ENCODE measurements at regions not wholly inside any gene's neighbourhood (a gene's known extent, or its start where the extent isn't known, plus 50 kb on each side); places are given as distances from the start of the nearest gene placed in this dataset.

DNA sequence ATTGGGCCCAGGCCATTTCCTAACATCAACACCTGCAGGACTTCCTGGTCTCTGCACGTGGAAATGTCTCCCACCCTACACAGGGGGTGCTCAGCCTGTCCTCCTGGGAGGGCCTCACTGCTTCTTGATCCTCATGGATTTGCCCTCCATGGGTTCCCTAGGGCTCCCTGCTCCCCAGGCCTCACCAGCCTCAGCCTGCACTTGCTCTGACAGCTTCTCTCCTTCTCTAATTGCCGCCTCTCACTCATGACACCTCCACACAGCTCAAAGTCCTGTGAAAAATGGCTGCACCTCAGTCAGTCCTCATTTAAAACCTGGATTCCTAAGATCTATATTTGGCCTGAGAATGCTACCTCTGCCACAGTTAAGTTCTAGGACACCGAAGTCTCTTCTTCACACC lies 130.6 kb downstream of the PXDC1 start:
- H3K9me3 Mint-ChIP-seq: no peaks in the 10 kb centered on the region
- no peak for TF ChIP-seq CTCF (IDR thresholded peaks at IDR 0.05)
- no peak overlapping the region for H3K27ac Mint-ChIP-seq
- peaks cover 55% of the 10 kb centered on the region for H3K27me3 Mint-ChIP-seq (ENCODE audit: insufficient read depth)
- DNase-seq: no peak
- H3K36me3 Mint-ChIP-seq (ENCODE audit: low read depth): no peaks in the 10 kb centered on the region
- H3K4me1 Mint-ChIP-seq (ENCODE audit: low read depth): no peaks in the 10 kb centered on the region
- no peak overlapping the region for H3K4me3 Mint-ChIP-seq

- H3K4me3 Mint-ChIP-seq: no peak overlapping the region
- H3K27ac Mint-ChIP-seq: no peak overlapping the region
- H3K36me3 Mint-ChIP-seq (ENCODE audit: low read depth): no peaks in the 10 kb centered on the region
- DNase-seq: no peak
- H3K4me1 Mint-ChIP-seq (ENCODE audit: low read depth): no peaks in the 10 kb centered on the region
- H3K27me3 Mint-ChIP-seq (ENCODE audit: insufficient read depth): peaks cover 51% of the 10 kb centered on the region
- no peaks in the 10 kb centered on the region for H3K9me3 Mint-ChIP-seq
- TF ChIP-seq CTCF (IDR thresholded peaks at IDR 0.05): no peak
These were observed 131.1 kb downstream of the PXDC1 start for GRCh38 chr6:3620389-3620788.

DNA sequence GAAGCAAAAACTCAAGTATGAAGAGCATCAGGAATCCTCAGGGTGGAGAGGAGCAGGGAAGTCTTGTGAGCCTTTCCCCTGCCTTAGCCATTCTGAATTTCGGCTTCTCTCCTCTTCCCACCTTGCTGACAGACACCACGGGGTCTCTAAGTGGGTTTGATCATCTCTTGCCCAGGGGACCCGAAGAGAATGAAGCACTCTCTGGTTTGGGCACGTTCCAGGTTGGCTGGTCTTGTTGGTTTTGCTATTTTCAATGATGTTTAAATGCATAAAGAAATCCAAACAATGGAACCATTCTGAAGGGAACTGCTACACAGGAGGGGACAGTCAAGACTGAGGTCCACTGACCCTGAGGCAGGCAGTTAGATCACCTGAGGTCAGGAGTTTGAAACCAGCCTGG lies 131.7 kb downstream of the PXDC1 start:
- H3K36me3 Mint-ChIP-seq (ENCODE audit: low read depth): no peaks in the 10 kb centered on the region
- no peak for TF ChIP-seq CTCF (IDR thresholded peaks at IDR 0.05)
- peaks cover 52% of the 10 kb centered on the region for H3K27me3 Mint-ChIP-seq (ENCODE audit: insufficient read depth)
- H3K4me3 Mint-ChIP-seq: no peak overlapping the region
- no peaks in the 10 kb centered on the region for H3K9me3 Mint-ChIP-seq
- no peaks in the 10 kb centered on the region for H3K4me1 Mint-ChIP-seq (ENCODE audit: low read depth)
- no peak for DNase-seq
- no peak overlapping the region for H3K27ac Mint-ChIP-seq

- Mint-ChIP-seq H3K4me3 (no peak overlapping the region), H3K27me3 (ENCODE audit: insufficient read depth) (peaks cover 50% of the 10 kb centered on the region), H3K4me1 (ENCODE audit: low read depth) (no peaks in the 10 kb centered on the region), H3K9me3 (no peaks in the 10 kb centered on the region), H3K36me3 (ENCODE audit: low read depth) (no peaks in the 10 kb centered on the region), H3K27ac (no peak overlapping the region)
- no peak for TF ChIP-seq CTCF (IDR thresholded peaks at IDR 0.05)
- DNase-seq: no peak
These were observed 132.3 kb downstream of the PXDC1 start for GRCh38 chr6:3619201-3619600.

- Mint-ChIP-seq H3K4me3 (no peak overlapping the region), H3K27me3 (ENCODE audit: insufficient read depth) (peaks cover 45% of the 10 kb centered on the region), H3K36me3 (ENCODE audit: low read depth) (no peaks in the 10 kb centered on the region), H3K27ac (no peak overlapping the region), H3K9me3 (no peaks in the 10 kb centered on the region), H3K4me1 (ENCODE audit: low read depth) (no peaks in the 10 kb centered on the region)
- DNase-seq: no peak
- no peak for TF ChIP-seq CTCF (IDR thresholded peaks at IDR 0.05)
These were observed 132.9 kb downstream of the PXDC1 start for GRCh38 chr6:3618642-3619041.

GRCh38 chr6:3617681-3618311 lies 133.7 kb downstream of the PXDC1 start:
- Mint-ChIP-seq H3K36me3 (ENCODE audit: low read depth) (no peaks in the 10 kb centered on the region), H3K27ac (no peak overlapping the region), H3K4me1 (ENCODE audit: low read depth) (peaks cover 5% of the 10 kb centered on the region), H3K4me3 (no peak overlapping the region), H3K9me3 (no peaks in the 10 kb centered on the region), H3K27me3 (ENCODE audit: insufficient read depth) (peaks cover 36% of the 10 kb centered on the region)
- DNase-seq: no peak
- TF ChIP-seq CTCF (IDR thresholded peaks at IDR 0.05): no peak
